ENCODE measurements at regions not wholly inside any gene's neighbourhood (a gene's known extent, or its start where the extent isn't known, plus 50 kb on each side); places are given as distances from the start of the nearest gene placed in this dataset.
"Not testable (repeated sequence)": the region's sequence is repeated elsewhere in the genome, so short reads cannot be mapped to it uniquely, and the experiment has no call there.

DNA sequence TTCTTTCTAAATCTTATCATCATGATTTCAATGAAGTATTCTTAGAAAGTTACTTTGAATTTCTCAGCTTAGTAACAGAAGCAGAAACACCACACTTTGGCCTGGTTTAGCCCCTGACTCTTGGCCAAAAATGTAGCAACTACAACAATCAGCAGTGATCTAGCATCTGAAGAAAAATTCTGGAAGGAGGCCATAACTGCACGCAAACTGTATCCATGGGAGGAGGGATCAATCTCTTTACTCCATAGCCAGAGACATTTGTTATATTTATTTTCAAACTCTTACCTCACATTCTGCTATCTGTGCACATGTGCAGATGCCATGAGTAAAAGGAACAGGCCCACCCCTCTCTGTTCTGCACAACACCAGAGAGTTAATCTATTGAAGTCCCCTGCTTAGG, 251.0 kb upstream of the P2RY1 start:
- no peak for DNase-seq

DNA sequence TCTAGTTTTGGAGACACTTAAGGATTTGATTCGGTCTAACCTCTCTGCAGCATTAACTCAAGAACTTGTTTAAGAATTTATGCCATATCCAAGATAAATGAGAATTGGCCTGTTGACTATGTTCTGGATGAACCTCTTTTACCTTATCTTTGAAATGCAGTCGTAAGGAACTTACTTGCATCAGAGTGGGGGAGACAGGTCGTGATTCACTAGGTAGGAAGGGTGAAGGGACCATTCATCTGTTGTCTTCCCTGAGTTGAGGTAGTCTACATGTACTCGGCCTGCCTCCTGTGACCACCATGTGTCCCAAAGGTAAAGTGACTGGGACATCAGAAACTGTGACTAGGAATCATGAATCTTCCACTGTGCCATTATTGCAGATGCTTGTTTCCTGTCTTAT, 248.0 kb upstream of the P2RY1 start:
- DNase-seq: no peak

DNA sequence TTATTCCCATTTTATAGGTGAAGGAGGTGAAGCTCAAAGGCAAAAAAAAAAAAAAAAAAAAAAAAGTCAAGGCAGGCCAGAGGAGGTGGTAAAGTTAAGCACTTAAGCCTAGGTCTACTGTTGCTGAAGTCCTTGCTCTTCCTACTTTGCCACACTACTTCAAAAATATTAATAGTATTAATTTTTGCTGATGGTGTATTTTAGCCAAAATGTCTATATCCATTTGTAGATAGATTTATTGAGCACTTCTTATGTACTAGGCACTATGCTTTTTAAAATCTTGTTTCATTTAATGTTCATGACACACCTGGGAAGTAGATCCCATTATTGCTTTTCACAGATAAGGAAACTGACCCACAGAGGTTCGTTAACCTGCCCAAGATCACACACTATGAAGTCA, 247.1 kb upstream of the P2RY1 start:
- DNase-seq: no peak

DNA sequence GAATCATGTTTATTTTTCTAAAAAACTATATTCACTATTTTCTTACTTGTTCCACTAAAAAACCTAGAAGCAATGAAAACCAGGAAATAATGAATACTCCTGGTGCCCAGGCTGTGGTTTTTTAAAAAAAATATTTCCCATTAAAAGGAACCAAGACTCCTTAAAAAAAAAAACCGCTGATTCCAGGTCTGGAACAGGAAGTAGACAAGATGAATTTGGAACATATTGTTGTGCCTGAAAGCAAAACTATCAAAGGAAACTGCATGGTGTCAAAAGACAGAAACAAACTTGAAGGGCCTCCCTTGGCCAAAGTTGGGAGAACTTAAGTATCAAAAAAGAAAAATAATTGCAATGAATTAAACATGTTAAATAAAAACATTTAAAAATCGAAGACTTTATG, 245.3 kb upstream of the P2RY1 start:
- DNase-seq: no peak

DNA sequence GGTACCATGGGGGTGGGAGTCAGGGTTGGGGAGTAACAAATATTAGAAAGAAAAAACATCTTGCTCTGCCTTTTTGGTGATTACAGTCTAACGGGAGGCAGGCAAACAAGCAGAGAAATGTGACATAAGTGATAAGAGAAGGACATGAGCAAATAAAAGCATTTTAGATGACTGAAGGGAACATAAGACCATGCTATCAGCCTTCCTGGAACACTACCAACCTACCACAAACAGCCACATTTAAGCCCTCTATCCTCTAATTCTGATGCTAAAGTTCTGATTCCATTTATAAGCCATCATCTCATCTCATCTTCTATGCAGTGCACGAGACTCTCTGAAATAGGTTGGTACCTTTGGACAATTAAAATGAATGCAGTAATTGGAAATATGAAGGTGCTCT, 243.4 kb upstream of the P2RY1 start:
- no peak for DNase-seq

GRCh38 chr3:152593242-152593641, 241.7 kb upstream of the P2RY1 start:
- no peak for DNase-seq

DNA sequence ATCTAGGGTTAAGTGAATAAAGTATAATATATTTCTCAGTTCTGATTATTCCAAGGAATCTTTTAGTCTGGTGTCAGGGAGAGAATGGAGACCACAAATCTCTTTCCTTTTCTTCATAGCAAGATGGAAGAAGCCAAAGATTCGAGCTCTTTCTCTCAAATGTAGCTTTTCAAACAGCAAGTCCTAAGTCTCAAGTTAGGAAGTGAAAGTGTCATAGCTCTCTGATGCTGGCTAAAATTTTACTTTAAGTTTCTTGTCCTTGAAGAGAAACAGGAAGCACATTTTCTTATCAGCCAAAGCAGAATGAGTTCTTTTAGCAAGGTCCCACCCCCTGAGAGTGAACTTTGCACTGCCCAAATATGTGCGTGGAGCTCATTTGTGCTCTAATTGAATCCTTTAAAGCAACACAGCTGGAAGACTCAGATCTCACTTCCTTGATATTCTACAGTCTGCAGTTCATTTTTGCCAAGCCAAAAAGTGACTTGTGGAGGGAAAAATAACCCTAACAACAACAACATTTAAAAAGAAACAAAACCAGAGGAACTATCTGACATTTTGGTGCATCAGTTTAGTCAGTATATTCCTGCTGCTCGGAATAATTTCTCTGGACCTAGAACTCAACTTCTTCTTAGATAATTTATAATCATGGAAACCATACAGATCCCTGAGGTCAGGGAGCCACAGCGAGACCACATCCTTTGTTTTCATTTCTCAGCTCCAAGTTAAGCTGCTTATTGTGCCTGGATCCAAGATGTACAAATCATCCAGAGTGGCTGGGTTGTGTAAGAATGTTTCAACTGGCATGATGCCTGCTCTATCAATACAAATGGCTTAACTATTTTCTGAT, 238.7 kb upstream of the P2RY1 start:
- DNase-seq: no peak

DNA sequence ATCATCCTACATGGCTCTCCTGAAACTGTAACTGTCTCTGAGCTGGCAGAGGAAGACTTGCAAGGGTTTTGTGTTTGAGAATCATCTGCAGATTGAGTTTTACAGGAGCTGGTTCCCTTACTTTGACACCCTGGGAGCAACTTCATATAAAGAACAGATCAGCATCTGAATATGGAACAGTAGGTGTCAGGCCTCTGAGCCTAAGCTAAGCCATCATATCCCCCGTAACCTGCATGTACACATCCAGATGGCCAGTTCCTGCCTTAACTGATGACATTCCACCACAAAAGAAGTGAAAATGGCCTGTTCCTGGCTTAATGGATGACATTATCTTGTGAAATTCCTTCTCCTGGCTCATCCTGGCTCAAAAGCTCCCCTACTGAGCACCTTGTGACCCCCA, 238.1 kb upstream of the P2RY1 start:
- not testable (repeated sequence) for DNase-seq

DNA sequence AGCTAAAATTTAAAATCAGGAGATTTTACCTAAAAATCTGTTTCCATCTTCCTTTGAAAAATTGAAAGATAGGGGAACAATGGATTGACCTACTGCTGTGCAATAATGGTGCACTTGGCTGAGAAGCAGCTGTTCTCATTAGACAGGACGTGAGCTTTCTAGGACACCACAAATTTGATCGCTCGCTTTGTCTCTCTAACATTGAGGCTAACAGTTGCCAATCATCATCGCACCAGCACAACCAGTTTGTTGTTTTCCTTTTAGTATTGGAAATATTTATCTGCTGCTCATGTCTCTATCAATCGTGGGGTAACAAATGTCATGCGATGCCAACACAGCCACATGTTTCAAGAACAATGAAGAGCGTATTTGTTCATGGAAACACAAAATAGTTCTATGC, 228.8 kb upstream of the P2RY1 start:
- DNase-seq: no peak

- DNase-seq: no peak
These were observed 227.8 kb upstream of the P2RY1 start for GRCh38 chr3:152607179-152607578.

DNA sequence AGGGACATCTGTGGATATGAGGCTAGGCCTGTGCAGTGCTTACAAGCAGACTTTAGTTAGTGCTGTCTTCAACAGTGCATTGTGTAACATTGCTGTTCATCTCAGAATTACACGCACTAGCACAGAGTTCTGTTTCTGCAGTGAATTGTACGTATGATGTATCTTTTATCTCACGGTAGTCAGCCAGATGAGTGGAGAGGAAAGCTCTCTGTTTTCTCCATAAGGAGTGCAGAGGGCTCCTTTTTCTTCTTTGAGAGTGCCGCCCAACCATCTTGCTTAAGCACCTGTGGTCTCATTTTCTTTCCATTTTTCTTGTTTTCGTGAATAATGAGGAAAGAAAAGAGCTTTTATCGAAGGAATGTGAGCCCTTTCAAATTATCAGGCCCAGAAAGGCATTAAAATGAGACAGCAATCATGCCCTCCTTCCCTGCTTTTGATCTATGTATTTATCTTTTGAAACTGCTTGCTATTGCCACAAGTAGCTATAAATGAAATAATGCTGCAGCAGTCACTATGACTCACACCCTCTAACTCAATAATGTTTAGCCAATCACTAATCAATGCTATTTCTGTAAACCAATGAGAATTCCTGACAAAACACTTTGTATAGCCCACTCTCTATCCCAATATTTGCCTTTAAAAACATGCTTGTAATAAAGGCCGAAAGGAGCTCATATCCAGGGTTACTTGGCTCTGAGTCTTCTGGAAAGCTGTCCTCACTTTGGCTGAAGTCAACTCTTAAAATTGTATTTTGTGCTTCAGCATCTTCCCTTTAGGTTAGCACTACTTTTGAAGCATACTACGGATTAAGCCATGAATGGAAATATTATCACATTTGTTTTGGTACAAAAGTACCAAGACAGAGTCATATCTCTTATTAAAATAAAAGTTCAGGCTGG, 226.0 kb upstream of the P2RY1 start:
- no peak for DNase-seq

- no peak for DNase-seq
These were observed 225.0 kb upstream of the P2RY1 start for GRCh38 chr3:152609891-152610290.

GRCh38 chr3:152610622-152611021, 224.3 kb upstream of the P2RY1 start:
- DNase-seq: no peak

DNA sequence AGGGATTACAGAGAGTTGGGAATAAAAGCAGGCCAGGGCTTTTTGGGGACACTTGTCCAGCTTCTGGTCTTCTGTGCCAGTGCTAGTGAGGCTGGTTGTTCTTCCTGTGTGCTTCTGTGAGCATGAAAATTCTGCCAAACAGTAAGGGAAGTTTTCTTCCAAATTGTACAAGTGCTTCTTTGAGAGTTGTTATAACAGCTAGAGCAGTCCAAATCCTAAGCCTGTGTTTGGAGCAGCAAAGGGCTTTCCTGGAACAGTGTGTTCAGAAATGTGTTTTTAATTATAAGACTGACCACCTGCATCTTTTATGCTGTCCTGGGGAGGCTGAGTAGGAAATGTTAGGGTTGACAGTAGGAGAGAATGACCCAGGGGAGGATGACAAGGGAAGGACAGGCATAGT, 223.0 kb upstream of the P2RY1 start:
- no peak for DNase-seq

- no peak for DNase-seq
These were observed 221.1 kb upstream of the P2RY1 start for GRCh38 chr3:152613851-152614250.

DNA sequence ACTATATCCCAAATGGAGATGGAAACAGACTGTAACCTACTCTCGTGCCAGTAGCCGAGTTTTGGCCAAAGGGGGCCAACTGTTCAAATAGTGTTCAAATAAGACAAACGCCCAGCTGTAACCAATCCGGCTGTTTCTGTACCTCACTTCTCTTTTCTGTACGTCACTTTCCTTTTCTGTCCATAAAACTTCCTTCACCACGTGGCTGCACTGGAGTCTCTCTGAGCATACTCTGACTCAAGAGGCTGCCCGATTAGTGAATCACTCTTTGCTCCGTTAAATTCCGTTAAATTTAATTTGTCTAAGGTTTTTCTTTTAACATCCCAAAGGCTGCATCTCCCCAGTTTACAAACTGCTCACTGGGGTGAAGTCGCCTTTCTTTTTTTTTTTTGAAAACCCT, 219.2 kb upstream of the P2RY1 start:
- no peak for DNase-seq

DNA sequence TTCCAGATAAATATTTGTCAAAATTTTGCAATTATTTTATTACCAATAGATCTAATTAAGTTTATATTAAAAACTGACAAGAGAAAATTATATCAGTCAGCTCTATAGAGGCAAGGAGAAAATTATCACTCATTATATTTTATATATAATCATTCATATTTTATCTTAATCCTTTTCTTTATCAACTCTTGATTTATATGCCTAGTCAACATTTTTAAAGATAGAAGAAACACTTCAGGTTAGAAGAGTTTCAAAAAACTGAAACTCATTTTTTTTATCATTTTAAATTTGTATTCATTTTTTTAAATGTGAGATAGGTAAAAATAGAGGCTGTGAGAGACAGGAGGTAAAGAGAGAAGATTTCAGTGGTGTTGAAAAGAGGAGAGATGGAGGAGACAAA, 217.3 kb upstream of the P2RY1 start:
- DNase-seq: no peak

DNA sequence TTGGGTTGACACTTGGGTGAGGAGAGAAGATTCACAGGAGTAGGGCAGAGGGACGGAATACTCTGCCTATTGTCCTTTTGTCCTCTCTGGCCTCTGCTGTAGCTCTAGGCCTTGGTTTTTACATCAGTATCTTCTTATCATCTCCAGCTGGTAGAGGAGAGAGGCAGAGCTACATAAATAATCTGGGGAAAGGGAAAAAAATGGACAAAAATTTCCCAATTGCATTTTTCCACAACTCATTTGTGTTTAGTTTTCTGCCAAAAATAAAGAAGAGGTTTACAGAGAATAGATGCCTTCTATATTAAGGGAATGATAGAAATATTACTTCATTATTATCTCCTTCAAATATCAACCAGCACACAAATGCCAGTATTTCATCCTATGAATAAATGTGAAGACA, 216.4 kb upstream of the P2RY1 start:
- no peak for DNase-seq

DNA sequence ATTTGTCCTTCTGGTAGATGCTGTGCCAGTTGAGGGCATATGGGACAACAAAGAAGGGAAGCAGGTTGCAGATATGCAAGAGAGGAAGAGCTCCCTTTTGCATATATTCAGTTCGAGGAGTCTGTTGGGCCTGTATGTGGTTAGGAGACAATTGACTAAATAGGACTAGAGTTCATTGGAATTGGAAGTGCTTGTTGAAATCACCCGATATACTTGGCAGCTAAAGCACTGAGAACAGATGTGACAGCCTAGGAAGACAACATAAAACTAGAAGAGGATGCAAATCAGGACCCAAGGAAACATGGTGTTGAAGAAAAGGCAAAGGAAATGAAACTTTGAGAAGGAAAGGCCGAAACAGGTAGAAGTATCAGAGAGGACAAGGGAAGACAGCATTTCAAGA, 215.2 kb upstream of the P2RY1 start:
- DNase-seq: no peak

DNA sequence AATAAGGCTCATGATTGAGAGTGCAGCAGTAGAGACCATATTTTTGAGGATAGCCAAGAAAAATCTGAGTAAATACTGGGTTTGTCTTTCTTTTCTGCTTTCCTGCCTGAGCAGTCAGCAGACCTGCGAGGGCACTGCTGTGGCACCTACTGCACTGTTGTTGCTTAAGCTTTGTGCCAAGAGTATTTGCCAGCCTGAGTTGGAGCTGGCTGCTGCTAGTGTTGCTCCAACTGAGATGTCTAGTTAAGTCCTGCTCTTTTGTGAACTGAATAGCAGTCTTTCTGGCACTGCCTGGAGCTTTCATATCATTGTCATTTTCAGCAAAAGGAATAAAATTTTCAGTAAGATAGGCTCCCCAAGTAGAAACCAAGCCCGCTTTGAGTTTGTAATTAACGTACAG, 214.5 kb upstream of the P2RY1 start:
- DNase-seq: no peak

GRCh38 chr3:152621006-152621868, 213.7 kb upstream of the P2RY1 start:
- no peak for DNase-seq

- no peak for DNase-seq
These were observed 212.7 kb upstream of the P2RY1 start for GRCh38 chr3:152621967-152622810.

Measured in CD4-positive, alpha-beta T cell treated with Interleukin-6 for 4 hours (primary cell).